IMR-90 (cell line): ENCODE measurements at regions not wholly inside any gene's neighbourhood (a gene's known extent, or its start where the extent isn't known, plus 50 kb on each side); places are given as distances from the start of the nearest gene placed in this dataset.

ENCODE experiments used
- ATAC-seq: fragments of 200-7000 bp; cut with Tn5 transposase; 2 replicates; pipeline ENCODE4 v1.9.1; 2020; ENCODE audit warnings: low read depth, mild to moderate bottlenecking, moderate library complexity
- BruUV-seq: library from RNA; stranded (reverse); fragments of 400-500 nt; replicated peaks from 2 replicates; lab custom pipeline; 2021; lab: Mats Ljungman, UMichigan
- CTCF ChIA-PET: fragments of 300-600 bp; formaldehyde crosslinking; extraction: SDS; loops from one replicate; lab custom pipeline; 2021; ENCODE audit warnings: antibody characterized with exemption; lab: Yijun Ruan, JAX
- POLR2A ChIA-PET: fragments of 300-600 bp; sonication (Branson Sonifier 250); formaldehyde crosslinking; loops from one replicate; lab custom pipeline; 2022; ENCODE audit warnings: antibody characterized with exemption; ENCODE audit not compliant: unreplicated experiment; lab: Charles Lee
- DNase-seq: peaks from one replicate; pipeline ENCODE4 v3.0.0; 2013
- H2AFZ ChIP-seq: replicated peaks from 2 replicates; pipeline ENCODE3; 2013; ENCODE audit warnings: low read length, mild to moderate bottlenecking; ENCODE audit not compliant: poor library complexity
- H2AK5ac ChIP-seq: 2 replicates; pipeline ENCODE4 v1.6.1; 2013; ENCODE audit warnings: low read depth, low read length, inconsistent platforms
- H2AK9ac ChIP-seq: replicated peaks from 2 replicates; pipeline ENCODE3; 2013; ENCODE audit warnings: mild to moderate bottlenecking, low read depth, low read length, moderate library complexity; ENCODE audit not compliant: poor library complexity
- H2BK120ac ChIP-seq: 2 replicates; pipeline ENCODE4 v1.6.1; 2013; ENCODE audit warnings: low read depth, low read length, inconsistent platforms
- H2BK15ac ChIP-seq: 3 replicates; pipeline ENCODE4 v1.6.1; 2013; ENCODE audit warnings: low read depth, low read length, inconsistent platforms
- H2BK20ac ChIP-seq: 2 replicates; pipeline ENCODE4 v1.6.1; 2013; ENCODE audit warnings: low read depth, mild to moderate bottlenecking, inconsistent platforms, low read length, moderate library complexity
- H2BK5ac ChIP-seq: 2 replicates; pipeline ENCODE4 v1.6.1; 2013; ENCODE audit warnings: mild to moderate bottlenecking, low read depth, low read length, inconsistent platforms; ENCODE audit not compliant: poor library complexity, severe bottlenecking
- H3K14ac ChIP-seq: replicated peaks from 2 replicates; pipeline ENCODE4 v1.6.1; 2013; ENCODE audit warnings: low read depth, low read length, inconsistent platforms
- H3K18ac ChIP-seq: 2 replicates; pipeline ENCODE4 v1.6.1; 2013; ENCODE audit warnings: low read depth, low read length, control low read depth
- H3K23ac ChIP-seq: 2 replicates; pipeline ENCODE4 v1.6.1; 2013; ENCODE audit warnings: low read depth, low read length, inconsistent platforms
- H3K27ac ChIP-seq: 2 replicates; pipeline ENCODE4 v1.5.1; 2013; ENCODE audit warnings: mild to moderate bottlenecking, control low read depth, low read length; ENCODE audit not compliant: insufficient read depth
- H3K27me3 ChIP-seq: 2 replicates; pipeline ENCODE4 v1.6.1; 2013; ENCODE audit warnings: low read length; ENCODE audit not compliant: control insufficient read depth, insufficient read depth
- H3K36me3 ChIP-seq: 2 replicates; pipeline ENCODE4 v1.6.1; 2013; ENCODE audit warnings: low read length, mixed read lengths; ENCODE audit not compliant: control insufficient read depth, insufficient read depth
- H3K4ac ChIP-seq: 2 replicates; pipeline ENCODE4 v1.6.1; 2013; ENCODE audit warnings: low read depth, low read length, inconsistent platforms
- H3K4me1 ChIP-seq: 2 replicates; pipeline ENCODE4 v1.6.1; 2013; ENCODE audit warnings: low read length, mixed read lengths; ENCODE audit not compliant: control insufficient read depth, insufficient read depth
- H3K4me2 ChIP-seq: 2 replicates; pipeline ENCODE4 v1.6.1; 2013; ENCODE audit warnings: low read depth, mild to moderate bottlenecking, control low read depth, low read length, moderate library complexity
- H3K4me3 ChIP-seq: 2 replicates; pipeline ENCODE4 v1.5.1; 2013; ENCODE audit warnings: low read depth, mild to moderate bottlenecking, control low read depth, low read length, moderate library complexity; ENCODE audit not compliant: insufficient read depth
- H3K56ac ChIP-seq: 2 replicates; pipeline ENCODE4 v1.6.1; 2013; ENCODE audit warnings: low read length, inconsistent platforms; ENCODE audit not compliant: insufficient read depth; ENCODE audit errors: extremely low read depth
- H3K79me1 ChIP-seq, 2 experiments: 2 replicates each; pipeline ENCODE4 v1.6.1; 2013; ENCODE audit warnings: low read length in 2 of 2, inconsistent platforms in 1 of 2, low read depth in 1 of 2
- H3K9ac ChIP-seq: 2 replicates; pipeline ENCODE4 v1.6.1; 2013; ENCODE audit warnings: low read depth, low read length, control low read depth
- H3K9me1 ChIP-seq: 2 replicates; pipeline ENCODE4 v1.6.1; 2013; ENCODE audit warnings: low read length, inconsistent platforms; ENCODE audit not compliant: insufficient read depth
- H3K9me3 ChIP-seq: 2 replicates; pipeline ENCODE4 v1.6.1; 2013; ENCODE audit warnings: low read length; ENCODE audit not compliant: control insufficient read depth, insufficient read depth
- H4K20me1 ChIP-seq: 2 replicates; pipeline ENCODE4 v1.6.1; 2013; ENCODE audit warnings: low read length, inconsistent platforms; ENCODE audit not compliant: insufficient read depth
- H4K5ac ChIP-seq: 2 replicates; pipeline ENCODE4 v1.6.1; 2013; ENCODE audit warnings: mild to moderate bottlenecking, low read depth, low read length, control low read depth
- H4K8ac ChIP-seq, 2 experiments: 2 replicates each; pipeline ENCODE4 v1.6.1; 2013; ENCODE audit warnings: low read depth in 2 of 2, low read length in 2 of 2, control low read depth in 1 of 2, inconsistent platforms in 1 of 2
- H4K91ac ChIP-seq: 2 replicates; pipeline ENCODE4 v1.6.1; 2013; ENCODE audit warnings: low read depth, low read length, inconsistent platforms; ENCODE audit not compliant: insufficient read depth
- FOS ChIP-seq: fragments of 150-350 bp; IDR thresholded peaks from 2 replicates; pipeline ENCODE4 v1.6.1; 2016; ENCODE audit warnings: low read depth, low read length
- MAFK ChIP-seq: IDR thresholded peaks from 2 replicates; pipeline ENCODE4 v1.6.1; 2012; ENCODE audit warnings: low read depth, low read length, improper control_type of control experiment
- WGBS, 2 experiments: methylation state at CpG; one replicate each; pipeline versions ENCODE4 v1.1.5 to v1.1.7; 2013; ENCODE audit warnings: missing lambda C conversion rate in 2 of 2; ENCODE audit not compliant: insufficient read length in 1 of 2; ENCODE audit errors: extremely low coverage in 2 of 2; 5-methylcytosine and 5-hydroxymethylcytosine counted together
- dilution Hi-C: fragments of 300-500 bp; cut with HindIII; formaldehyde crosslinking; loops from one replicate; pipeline ENCODE4 v1.14.3; 2018; ENCODE audit warnings: low sequenced_read_pairs; ENCODE audit not compliant: unreplicated experiment
- in situ Hi-C: fragments of 300-500 bp; cut with MboI; formaldehyde crosslinking; loops from 3 replicates; pipeline ENCODE4 v1.14.3; 2019; ENCODE audit warnings: low sequenced_read_pairs, inconsistent platforms, mixed read lengths
- intact Hi-C: fragments of 100-400 bp; cut with micrococcal nuclease; formaldehyde crosslinking; loops from 2 replicates; pipeline ENCODE4 v1.10.0; 2022

GRCh38 chr12:91289072-91289471, 106.5 kb upstream of the DCN start:
- dilution Hi-C loops (no loop called here), in situ Hi-C loops (no loop called here), intact Hi-C loops (no loop called here)
- H2BK5ac ChIP-seq, result no peak overlapping the region
- no peaks in the 10 kb centered on the region for H3K79me1 ChIP-seq
- H3K4me2 ChIP-seq, result no peak overlapping the region
- no peak overlapping the region for H3K9ac ChIP-seq
- no CpG with 5 or more reads among the region's 1 CpG for WGBS, 2 experiments
- H3K36me3 ChIP-seq, result no peaks in the 10 kb centered on the region
- POLR2A ChIA-PET, result no interaction called here
- H3K4ac ChIP-seq, result no peak overlapping the region
- no peaks in the 10 kb centered on the region for H3K9me3 ChIP-seq
- H3K4me1 ChIP-seq, result no peaks in the 10 kb centered on the region
- ATAC-seq, result no peak
- no peaks in the 10 kb centered on the region for H4K20me1 ChIP-seq
- no peak overlapping the region for H4K5ac ChIP-seq
- H2BK120ac ChIP-seq, result no peak overlapping the region
- H3K14ac ChIP-seq, result no peak overlapping the region
- no peak overlapping the region for H2AFZ ChIP-seq
- H2AK5ac ChIP-seq, result no peak overlapping the region
- CTCF ChIA-PET, result interaction anchor here (1.1 kb wide), 1 partner anchor 10 kb away, joined by 3 read pairs; no protein-coding TSS in a partner anchor
- H3K23ac ChIP-seq, result no peak overlapping the region
- H3K4me3 ChIP-seq, result no peak overlapping the region
- DNase-seq, result no peak
- no peak overlapping the region for H4K8ac ChIP-seq
- no peak overlapping the region for H3K56ac ChIP-seq
- no peak overlapping the region for H3K27ac ChIP-seq
- TF ChIP-seq MAFK (peak; percentile 44), FOS (no peak)
- H3K9me1 ChIP-seq, result no peaks in the 10 kb centered on the region
- H2BK20ac ChIP-seq, result no peak overlapping the region
- H3K27me3 ChIP-seq, result no peaks in the 10 kb centered on the region
- H3K18ac ChIP-seq, result no peak overlapping the region
- no TSS peak for BruUV-seq
- H4K91ac ChIP-seq, result no peak overlapping the region
- H2AK9ac ChIP-seq, result no peak overlapping the region
- no peak overlapping the region for H2BK15ac ChIP-seq
